Liver (tissue), 3 donors: ENCODE measurements at regions not wholly inside any gene's neighbourhood (a gene's known extent, or its start where the extent isn't known, plus 50 kb on each side); places are given as distances from the start of the nearest gene placed in this dataset.

Experiments
- ATF3 ChIP-seq: IDR thresholded peaks from 2 replicates; pipeline ENCODE4 v1.6.1; 2016; ENCODE audit warnings: antibody characterized with exemption
- EGR1 ChIP-seq, 2 donors: IDR thresholded peaks; 2 replicates each; pipeline ENCODE4 v1.6.1; 2016 to 2018; ENCODE audit warnings: antibody characterized with exemption in 2 of 2, low read depth in 2 of 2
- GABPA ChIP-seq, 2 donors: IDR thresholded peaks in 1 of 2; conservative IDR thresholded peaks in 1 of 2; 2 replicates each; pipeline ENCODE4 v1.6.1; 2016; ENCODE audit warnings: antibody characterized with exemption in 2 of 2, mild to moderate bottlenecking in 1 of 2, moderate library complexity in 1 of 2
- HNF4A ChIP-seq, 2 donors: conservative IDR thresholded peaks; 2 replicates each; pipeline ENCODE4 v1.6.1; 2016; ENCODE audit warnings: antibody characterized with exemption in 2 of 2, mild to moderate bottlenecking in 2 of 2
- JUND ChIP-seq, 2 donors: IDR thresholded peaks; 2 replicates each; pipeline ENCODE4 v1.6.1; 2016; ENCODE audit warnings: antibody characterized with exemption in 2 of 2
- RXRA ChIP-seq, 2 donors: IDR thresholded peaks; 2 replicates each; pipeline ENCODE4 v1.6.1; 2017 to 2018; ENCODE audit warnings: antibody characterized with exemption in 2 of 2, mild to moderate bottlenecking in 1 of 2
- SP1 ChIP-seq: IDR thresholded peaks from 2 replicates; pipeline ENCODE4 v1.6.1; 2018; ENCODE audit warnings: antibody characterized with exemption, mild to moderate bottlenecking
- YY1 ChIP-seq: IDR thresholded peaks from 2 replicates; pipeline ENCODE4 v1.6.1; 2016; ENCODE audit warnings: antibody characterized with exemption, mild to moderate bottlenecking
- ZBTB33 ChIP-seq: IDR thresholded peaks from 2 replicates; pipeline ENCODE4 v1.6.1; 2016; ENCODE audit warnings: antibody characterized with exemption
- TF ChIP-seq, protein P1 (sequence below): fragments of 150-350 bp; IDR thresholded peaks from 2 replicates; pipeline ENCODE4 v1.5.1; 2017; ENCODE audit warnings: improper control_type of control experiment, low read depth, low read length; ENCODE audit not compliant: missing input control
- TF ChIP-seq, protein P2 (sequence below): IDR thresholded peaks from 2 replicates; pipeline ENCODE4 v1.6.1; 2016; ENCODE audit warnings: antibody characterized with exemption
- TF ChIP-seq, protein P3 (sequence below): IDR thresholded peaks from 2 replicates; pipeline ENCODE4 v1.6.1; 2016; ENCODE audit warnings: antibody characterized with exemption, mild to moderate bottlenecking
- donor health status: healthy.
- donor health status: healthy.

DNA sequence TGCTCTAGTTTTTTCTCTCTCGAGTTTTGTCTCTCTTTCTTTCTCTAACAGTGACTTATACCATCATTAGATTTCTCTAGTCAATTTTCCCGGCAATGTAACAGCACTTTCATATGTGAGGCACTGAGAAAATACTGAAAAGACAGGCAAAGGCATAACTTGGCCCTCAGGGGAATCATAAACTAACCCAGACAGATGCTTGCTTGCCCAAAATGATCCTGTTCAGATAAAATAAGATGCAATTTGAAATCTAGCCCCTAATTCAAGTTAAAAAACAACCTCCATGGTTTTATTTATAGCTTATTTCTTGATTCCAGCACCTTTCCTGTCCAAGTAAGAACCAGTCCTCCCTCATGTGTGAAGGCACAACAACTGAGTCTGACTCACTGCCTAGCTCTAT is 294.6 kb downstream of the GAS1 start:
- TF ChIP-seq ZBTB33 (no peak), ATF3 (no peak), YY1 (no peak), EGR1 (IDR thresholded peaks at IDR 0.05; ENCODE audit: low read depth in 2 of 2) (no peak), JUND (IDR thresholded peaks at IDR 0.05) (no peak), SP1 (no peak), HNF4A (conservative IDR thresholded peaks at IDR 0.05) (no peak), RXRA (IDR thresholded peaks at IDR 0.05) (no peak), GABPA (IDR thresholded peaks at IDR 0.05 in 1 of 2, conservative IDR thresholded peaks at IDR 0.05 in 1 of 2) (no peak)
- TF ChIP-seq, protein P1, sequence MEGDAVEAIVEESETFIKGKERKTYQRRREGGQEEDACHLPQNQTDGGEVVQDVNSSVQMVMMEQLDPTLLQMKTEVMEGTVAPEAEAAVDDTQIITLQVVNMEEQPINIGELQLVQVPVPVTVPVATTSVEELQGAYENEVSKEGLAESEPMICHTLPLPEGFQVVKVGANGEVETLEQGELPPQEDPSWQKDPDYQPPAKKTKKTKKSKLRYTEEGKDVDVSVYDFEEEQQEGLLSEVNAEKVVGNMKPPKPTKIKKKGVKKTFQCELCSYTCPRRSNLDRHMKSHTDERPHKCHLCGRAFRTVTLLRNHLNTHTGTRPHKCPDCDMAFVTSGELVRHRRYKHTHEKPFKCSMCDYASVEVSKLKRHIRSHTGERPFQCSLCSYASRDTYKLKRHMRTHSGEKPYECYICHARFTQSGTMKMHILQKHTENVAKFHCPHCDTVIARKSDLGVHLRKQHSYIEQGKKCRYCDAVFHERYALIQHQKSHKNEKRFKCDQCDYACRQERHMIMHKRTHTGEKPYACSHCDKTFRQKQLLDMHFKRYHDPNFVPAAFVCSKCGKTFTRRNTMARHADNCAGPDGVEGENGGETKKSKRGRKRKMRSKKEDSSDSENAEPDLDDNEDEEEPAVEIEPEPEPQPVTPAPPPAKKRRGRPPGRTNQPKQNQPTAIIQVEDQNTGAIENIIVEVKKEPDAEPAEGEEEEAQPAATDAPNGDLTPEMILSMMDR = no peak
- TF ChIP-seq, protein P2, sequence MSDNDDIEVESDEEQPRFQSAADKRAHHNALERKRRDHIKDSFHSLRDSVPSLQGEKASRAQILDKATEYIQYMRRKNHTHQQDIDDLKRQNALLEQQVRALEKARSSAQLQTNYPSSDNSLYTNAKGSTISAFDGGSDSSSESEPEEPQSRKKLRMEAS = no peak
- TF ChIP-seq, protein P3, sequence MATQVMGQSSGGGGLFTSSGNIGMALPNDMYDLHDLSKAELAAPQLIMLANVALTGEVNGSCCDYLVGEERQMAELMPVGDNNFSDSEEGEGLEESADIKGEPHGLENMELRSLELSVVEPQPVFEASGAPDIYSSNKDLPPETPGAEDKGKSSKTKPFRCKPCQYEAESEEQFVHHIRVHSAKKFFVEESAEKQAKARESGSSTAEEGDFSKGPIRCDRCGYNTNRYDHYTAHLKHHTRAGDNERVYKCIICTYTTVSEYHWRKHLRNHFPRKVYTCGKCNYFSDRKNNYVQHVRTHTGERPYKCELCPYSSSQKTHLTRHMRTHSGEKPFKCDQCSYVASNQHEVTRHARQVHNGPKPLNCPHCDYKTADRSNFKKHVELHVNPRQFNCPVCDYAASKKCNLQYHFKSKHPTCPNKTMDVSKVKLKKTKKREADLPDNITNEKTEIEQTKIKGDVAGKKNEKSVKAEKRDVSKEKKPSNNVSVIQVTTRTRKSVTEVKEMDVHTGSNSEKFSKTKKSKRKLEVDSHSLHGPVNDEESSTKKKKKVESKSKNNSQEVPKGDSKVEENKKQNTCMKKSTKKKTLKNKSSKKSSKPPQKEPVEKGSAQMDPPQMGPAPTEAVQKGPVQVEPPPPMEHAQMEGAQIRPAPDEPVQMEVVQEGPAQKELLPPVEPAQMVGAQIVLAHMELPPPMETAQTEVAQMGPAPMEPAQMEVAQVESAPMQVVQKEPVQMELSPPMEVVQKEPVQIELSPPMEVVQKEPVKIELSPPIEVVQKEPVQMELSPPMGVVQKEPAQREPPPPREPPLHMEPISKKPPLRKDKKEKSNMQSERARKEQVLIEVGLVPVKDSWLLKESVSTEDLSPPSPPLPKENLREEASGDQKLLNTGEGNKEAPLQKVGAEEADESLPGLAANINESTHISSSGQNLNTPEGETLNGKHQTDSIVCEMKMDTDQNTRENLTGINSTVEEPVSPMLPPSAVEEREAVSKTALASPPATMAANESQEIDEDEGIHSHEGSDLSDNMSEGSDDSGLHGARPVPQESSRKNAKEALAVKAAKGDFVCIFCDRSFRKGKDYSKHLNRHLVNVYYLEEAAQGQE = no peak
